ENCODE measurements at regions not wholly inside any gene's neighbourhood (a gene's known extent, or its start where the extent isn't known, plus 50 kb on each side); places are given as distances from the start of the nearest gene placed in this dataset.

- intact Hi-C loops (cut with micrococcal nuclease) = no loop called here
- no TSS peak for BruUV-seq (replicated peaks)
- Mint-ChIP-seq H3K36me3 (ENCODE audit: insufficient read depth, unreplicated experiment) (no peaks in the 10 kb centered on the region), H3K27me3 (ENCODE audit: insufficient read depth, unreplicated experiment) (no peaks in the 10 kb centered on the region), H3K4me1 (ENCODE audit: insufficient read depth, unreplicated experiment) (no peaks in the 10 kb centered on the region), H3K9me3 (ENCODE audit: unreplicated experiment) (peaks cover 15% of the 10 kb centered on the region), H3K4me3 (ENCODE audit: unreplicated experiment) (no peak overlapping the region), H3K27ac (ENCODE audit: low read depth, unreplicated experiment) (no peak overlapping the region)
- ChIA-PET POLR2A (no interaction called here), CTCF (no interaction called here)
- no peak for TF ChIP-seq CTCF (IDR thresholded peaks at IDR 0.05; ENCODE audit: unreplicated experiment)
- no peak for DNase-seq (ENCODE audit: unreplicated experiment)
These were observed 499.5 kb upstream of the KLF12 start for GRCh38 chr13:74633734-74634133.

- Mint-ChIP-seq H3K36me3 (ENCODE audit: insufficient read depth, unreplicated experiment) (no peaks in the 10 kb centered on the region), H3K27me3 (ENCODE audit: insufficient read depth, unreplicated experiment) (no peaks in the 10 kb centered on the region), H3K27ac (ENCODE audit: low read depth, unreplicated experiment) (no peak overlapping the region), H3K4me1 (ENCODE audit: insufficient read depth, unreplicated experiment) (no peaks in the 10 kb centered on the region), H3K4me3 (ENCODE audit: unreplicated experiment) (no peak overlapping the region), H3K9me3 (ENCODE audit: unreplicated experiment) (peaks cover 22% of the 10 kb centered on the region)
- intact Hi-C loops (cut with micrococcal nuclease) = no loop called here
- ChIA-PET CTCF (no interaction called here), POLR2A (no interaction called here)
- no peak for TF ChIP-seq CTCF (IDR thresholded peaks at IDR 0.05; ENCODE audit: unreplicated experiment)
- no peak for DNase-seq (ENCODE audit: unreplicated experiment)
- BruUV-seq (replicated peaks) = no TSS peak
These were observed 495.8 kb upstream of the KLF12 start for GRCh38 chr13:74629985-74630384.

- no peak overlapping the region for H3K27ac Mint-ChIP-seq (ENCODE audit: low read depth, unreplicated experiment)
- BruUV-seq (replicated peaks) = no TSS peak
- TF ChIP-seq CTCF (IDR thresholded peaks at IDR 0.05; ENCODE audit: unreplicated experiment) = no peak
- CTCF ChIA-PET = interaction anchor here (0.7 to 1.3 kb wide), 2 partner anchors 27 to 107 kb away, joined by 3 to 4 read pairs; no protein-coding TSS in a partner anchor
- H3K9me3 Mint-ChIP-seq (ENCODE audit: unreplicated experiment) = peaks cover 22% of the 10 kb centered on the region
- no peak for DNase-seq (ENCODE audit: unreplicated experiment)
- no peaks in the 10 kb centered on the region for H3K36me3 Mint-ChIP-seq (ENCODE audit: insufficient read depth, unreplicated experiment)
- H3K4me3 Mint-ChIP-seq (ENCODE audit: unreplicated experiment) = no peak overlapping the region
- no peaks in the 10 kb centered on the region for H3K4me1 Mint-ChIP-seq (ENCODE audit: insufficient read depth, unreplicated experiment)
- H3K27me3 Mint-ChIP-seq (ENCODE audit: insufficient read depth, unreplicated experiment) = no peaks in the 10 kb centered on the region
- intact Hi-C loops (cut with micrococcal nuclease) = no loop called here
- POLR2A ChIA-PET = no interaction called here
These were observed 491.3 kb upstream of the KLF12 start for GRCh38 chr13:74625541-74625940.

- peaks cover 7% of the 10 kb centered on the region for H3K9me3 Mint-ChIP-seq (ENCODE audit: unreplicated experiment)
- H3K27ac Mint-ChIP-seq (ENCODE audit: low read depth, unreplicated experiment) = no peak overlapping the region
- BruUV-seq (replicated peaks) = no TSS peak
- no peaks in the 10 kb centered on the region for H3K27me3 Mint-ChIP-seq (ENCODE audit: insufficient read depth, unreplicated experiment)
- H3K36me3 Mint-ChIP-seq (ENCODE audit: insufficient read depth, unreplicated experiment) = no peaks in the 10 kb centered on the region
- ChIA-PET POLR2A (no interaction called here), CTCF (no interaction called here)
- intact Hi-C loops (cut with micrococcal nuclease) = no loop called here
- no peaks in the 10 kb centered on the region for H3K4me1 Mint-ChIP-seq (ENCODE audit: insufficient read depth, unreplicated experiment)
- TF ChIP-seq CTCF (IDR thresholded peaks at IDR 0.05; ENCODE audit: unreplicated experiment) = no peak
- DNase-seq (ENCODE audit: unreplicated experiment) = no peak
- H3K4me3 Mint-ChIP-seq (ENCODE audit: unreplicated experiment) = no peak overlapping the region
These were observed 489.6 kb upstream of the KLF12 start for GRCh38 chr13:74623761-74624160.
